ENCODE measurements at regions not wholly inside any gene's neighbourhood (a gene's known extent, or its start where the extent isn't known, plus 50 kb on each side); places are given as distances from the start of the nearest gene placed in this dataset.

- no peak overlapping the region for H3K4me3 ChIP-seq (ENCODE audit: low read depth, low read length)
- no peaks in the 10 kb centered on the region for H3K27me3 ChIP-seq (ENCODE audit: control insufficient read depth, insufficient read depth, low read length)
- no peak overlapping the region for H3K27ac ChIP-seq (ENCODE audit: low read depth, low read length)
- H3K9ac ChIP-seq (ENCODE audit: low read depth, low read length): no peak overlapping the region
- H3K4me1 ChIP-seq (ENCODE audit: control insufficient read depth, insufficient read depth, low read length): peaks cover 34% of the 10 kb centered on the region
- no peaks in the 10 kb centered on the region for H3K36me3 ChIP-seq (ENCODE audit: control insufficient read depth, insufficient read depth, low read length)
- no peaks in the 10 kb centered on the region for H3K9me3 ChIP-seq (ENCODE audit: control insufficient read depth, insufficient read depth, low read length)
Observed at GRCh38 chr5:116825486-116825885, 250.9 kb upstream of the SEMA6A start.

GRCh38 chr5:116824751-116825438 is 250.3 kb upstream of the SEMA6A start:
- no peak overlapping the region for H3K4me3 ChIP-seq (ENCODE audit: low read depth, low read length)

GRCh38 chr5:116814626-116815385 is 240.2 kb upstream of the SEMA6A start:
- Histone ChIP-seq H3K27ac (ENCODE audit: low read depth, low read length) (peak overlapping the region; percentile 81), H3K9ac (ENCODE audit: low read depth, low read length) (no peak overlapping the region), H3K9me3 (ENCODE audit: control insufficient read depth, insufficient read depth, low read length) (no peaks in the 10 kb centered on the region), H3K4me1 (ENCODE audit: control insufficient read depth, insufficient read depth, low read length) (peaks cover 38% of the 10 kb centered on the region), H3K4me3 (ENCODE audit: low read depth, low read length) (no peak overlapping the region), H3K36me3 (ENCODE audit: control insufficient read depth, insufficient read depth, low read length) (no peaks in the 10 kb centered on the region), H3K27me3 (ENCODE audit: control insufficient read depth, insufficient read depth, low read length) (no peaks in the 10 kb centered on the region)

More at GRCh38 chr5:116824751-116825438, 250.3 kb upstream of the SEMA6A start:
- no peak overlapping the region for H3K9ac ChIP-seq (ENCODE audit: low read depth, low read length)
- no peaks in the 10 kb centered on the region for H3K27me3 ChIP-seq (ENCODE audit: control insufficient read depth, insufficient read depth, low read length)
- peaks cover 40% of the 10 kb centered on the region for H3K4me1 ChIP-seq (ENCODE audit: control insufficient read depth, insufficient read depth, low read length)
- no peaks in the 10 kb centered on the region for H3K36me3 ChIP-seq (ENCODE audit: control insufficient read depth, insufficient read depth, low read length)
- no peaks in the 10 kb centered on the region for H3K9me3 ChIP-seq (ENCODE audit: control insufficient read depth, insufficient read depth, low read length)
- peak overlapping the region; percentile 30 for H3K27ac ChIP-seq (ENCODE audit: low read depth, low read length)

- no peak overlapping the region for H3K27ac ChIP-seq (ENCODE audit: low read depth, low read length)
- H3K4me1 ChIP-seq (ENCODE audit: control insufficient read depth, insufficient read depth, low read length): peaks cover 37% of the 10 kb centered on the region
- no peak overlapping the region for H3K4me3 ChIP-seq (ENCODE audit: low read depth, low read length)
- no peak overlapping the region for H3K9ac ChIP-seq (ENCODE audit: low read depth, low read length)
- no peaks in the 10 kb centered on the region for H3K36me3 ChIP-seq (ENCODE audit: control insufficient read depth, insufficient read depth, low read length)
- H3K27me3 ChIP-seq (ENCODE audit: control insufficient read depth, insufficient read depth, low read length): no peaks in the 10 kb centered on the region
- no peaks in the 10 kb centered on the region for H3K9me3 ChIP-seq (ENCODE audit: control insufficient read depth, insufficient read depth, low read length)
Observed at GRCh38 chr5:116813906-116814305, 239.3 kb upstream of the SEMA6A start.

GRCh38 chr5:116813356-116813755 is 238.7 kb upstream of the SEMA6A start:
- Histone ChIP-seq H3K9ac (ENCODE audit: low read depth, low read length) (no peak overlapping the region), H3K4me3 (ENCODE audit: low read depth, low read length) (no peak overlapping the region), H3K27me3 (ENCODE audit: control insufficient read depth, insufficient read depth, low read length) (no peaks in the 10 kb centered on the region), H3K36me3 (ENCODE audit: control insufficient read depth, insufficient read depth, low read length) (no peaks in the 10 kb centered on the region), H3K27ac (ENCODE audit: low read depth, low read length) (no peak overlapping the region), H3K9me3 (ENCODE audit: control insufficient read depth, insufficient read depth, low read length) (no peaks in the 10 kb centered on the region), H3K4me1 (ENCODE audit: control insufficient read depth, insufficient read depth, low read length) (peaks cover 37% of the 10 kb centered on the region)

- Histone ChIP-seq H3K9me3 (ENCODE audit: control insufficient read depth, insufficient read depth, low read length) (no peaks in the 10 kb centered on the region), H3K36me3 (ENCODE audit: control insufficient read depth, insufficient read depth, low read length) (no peaks in the 10 kb centered on the region), H3K27me3 (ENCODE audit: control insufficient read depth, insufficient read depth, low read length) (no peaks in the 10 kb centered on the region), H3K4me1 (ENCODE audit: control insufficient read depth, insufficient read depth, low read length) (peaks cover 30% of the 10 kb centered on the region), H3K9ac (ENCODE audit: low read depth, low read length) (peak overlapping the region; percentile 19; the same call in 1 of the 2 replicates), H3K4me3 (ENCODE audit: low read depth, low read length) (no peak overlapping the region), H3K27ac (ENCODE audit: low read depth, low read length) (peak overlapping the region; percentile 84)
Observed at GRCh38 chr5:116810951-116811350, 236.3 kb upstream of the SEMA6A start.

- no peak overlapping the region for H3K27ac ChIP-seq (ENCODE audit: low read depth, low read length)
Observed at GRCh38 chr5:116806836-116807235, 232.2 kb upstream of the SEMA6A start.

GRCh38 chr5:116799401-116799800 is 224.8 kb upstream of the SEMA6A start:
- Histone ChIP-seq H3K27me3 (ENCODE audit: control insufficient read depth, insufficient read depth, low read length) (no peaks in the 10 kb centered on the region), H3K4me3 (ENCODE audit: low read depth, low read length) (no peak overlapping the region), H3K9me3 (ENCODE audit: control insufficient read depth, insufficient read depth, low read length) (no peaks in the 10 kb centered on the region), H3K27ac (ENCODE audit: low read depth, low read length) (no peak overlapping the region), H3K4me1 (ENCODE audit: control insufficient read depth, insufficient read depth, low read length) (no peaks in the 10 kb centered on the region), H3K36me3 (ENCODE audit: control insufficient read depth, insufficient read depth, low read length) (no peaks in the 10 kb centered on the region), H3K9ac (ENCODE audit: low read depth, low read length) (no peak overlapping the region)

More at GRCh38 chr5:116806836-116807235, 232.2 kb upstream of the SEMA6A start:
- no peaks in the 10 kb centered on the region for H3K27me3 ChIP-seq (ENCODE audit: control insufficient read depth, insufficient read depth, low read length)
- H3K36me3 ChIP-seq (ENCODE audit: control insufficient read depth, insufficient read depth, low read length): no peaks in the 10 kb centered on the region
- H3K9me3 ChIP-seq (ENCODE audit: control insufficient read depth, insufficient read depth, low read length): no peaks in the 10 kb centered on the region
- no peak overlapping the region for H3K4me3 ChIP-seq (ENCODE audit: low read depth, low read length)
- no peak overlapping the region for H3K9ac ChIP-seq (ENCODE audit: low read depth, low read length)
- peaks cover 13% of the 10 kb centered on the region for H3K4me1 ChIP-seq (ENCODE audit: control insufficient read depth, insufficient read depth, low read length)

- Histone ChIP-seq H3K36me3 (ENCODE audit: control insufficient read depth, insufficient read depth, low read length) (no peaks in the 10 kb centered on the region), H3K27me3 (ENCODE audit: control insufficient read depth, insufficient read depth, low read length) (no peaks in the 10 kb centered on the region), H3K4me1 (ENCODE audit: control insufficient read depth, insufficient read depth, low read length) (no peaks in the 10 kb centered on the region), H3K9me3 (ENCODE audit: control insufficient read depth, insufficient read depth, low read length) (peaks cover 3% of the 10 kb centered on the region), H3K9ac (ENCODE audit: low read depth, low read length) (no peak overlapping the region), H3K4me3 (ENCODE audit: low read depth, low read length) (no peak overlapping the region), H3K27ac (ENCODE audit: low read depth, low read length) (no peak overlapping the region)
Observed at GRCh38 chr5:116795189-116795588, 220.6 kb upstream of the SEMA6A start.

- Histone ChIP-seq H3K27ac (ENCODE audit: low read depth, low read length) (no peak overlapping the region), H3K36me3 (ENCODE audit: control insufficient read depth, insufficient read depth, low read length) (no peaks in the 10 kb centered on the region), H3K9ac (ENCODE audit: low read depth, low read length) (no peak overlapping the region), H3K9me3 (ENCODE audit: control insufficient read depth, insufficient read depth, low read length) (peaks cover 14% of the 10 kb centered on the region), H3K4me3 (ENCODE audit: low read depth, low read length) (no peak overlapping the region), H3K27me3 (ENCODE audit: control insufficient read depth, insufficient read depth, low read length) (no peaks in the 10 kb centered on the region), H3K4me1 (ENCODE audit: control insufficient read depth, insufficient read depth, low read length) (no peaks in the 10 kb centered on the region)
Observed at GRCh38 chr5:116789522-116789921, 214.9 kb upstream of the SEMA6A start.

GRCh38 chr5:116788851-116789403 is 214.3 kb upstream of the SEMA6A start:
- H3K9ac ChIP-seq (ENCODE audit: low read depth, low read length): no peak overlapping the region
- H3K27me3 ChIP-seq (ENCODE audit: control insufficient read depth, insufficient read depth, low read length): no peaks in the 10 kb centered on the region
- H3K36me3 ChIP-seq (ENCODE audit: control insufficient read depth, insufficient read depth, low read length): no peaks in the 10 kb centered on the region
- H3K9me3 ChIP-seq (ENCODE audit: control insufficient read depth, insufficient read depth, low read length): peaks cover 14% of the 10 kb centered on the region
- H3K4me1 ChIP-seq (ENCODE audit: control insufficient read depth, insufficient read depth, low read length): no peaks in the 10 kb centered on the region
- H3K4me3 ChIP-seq (ENCODE audit: low read depth, low read length): no peak overlapping the region
- no peak overlapping the region for H3K27ac ChIP-seq (ENCODE audit: low read depth, low read length)
